ENCODE measurements at regions not wholly inside any gene's neighbourhood (a gene's known extent, or its start where the extent isn't known, plus 50 kb on each side); places are given as distances from the start of the nearest gene placed in this dataset.
A peak's percentile ranks its signal among the peaks of the same experiment; 100 is the strongest.

DNA sequence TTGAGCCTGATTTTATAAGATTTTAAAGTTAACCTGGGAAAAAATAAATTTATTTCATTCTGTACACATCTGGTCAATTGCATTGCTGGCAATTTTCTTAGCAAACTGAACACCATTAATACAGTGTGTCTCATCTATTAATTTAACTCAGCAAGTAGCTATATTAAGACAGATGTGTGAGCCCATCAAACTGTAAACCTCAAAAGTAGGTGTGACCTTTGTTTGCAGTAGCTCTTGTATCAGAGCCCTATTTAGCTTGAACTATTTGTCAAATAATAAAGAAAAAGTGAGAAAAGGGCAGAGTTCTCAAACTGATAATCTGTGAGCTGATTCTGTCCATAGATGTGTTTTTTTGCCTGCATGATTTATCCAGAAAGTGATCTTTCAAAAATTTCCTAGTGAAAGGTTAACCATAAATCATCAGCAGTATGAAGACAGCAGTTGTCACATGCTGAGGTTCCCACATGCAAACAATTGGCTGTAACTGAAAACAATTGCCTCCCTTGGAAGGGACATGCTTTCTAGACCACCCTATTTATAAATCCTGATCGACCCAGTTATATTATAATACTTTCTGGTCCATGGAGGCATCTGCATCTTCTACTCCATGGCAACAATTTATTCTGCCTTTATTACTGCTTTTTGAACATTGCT, 646.5 kb downstream of the NSUN3 start:
- Histone ChIP-seq H2AFZ (replicated peaks) (no peak overlapping the region), H3K79me2 (ENCODE audit: low read depth) (no peaks in the 10 kb centered on the region), H3K9ac (no peak overlapping the region), H3K36me3 (no peaks in the 10 kb centered on the region), H3K4me1 (no peaks in the 10 kb centered on the region), H3K9me3 (ENCODE audit: low read depth) (no peaks in the 10 kb centered on the region), H3K4me2 (no peak overlapping the region), H3F3A (ENCODE audit: low read depth) (no peaks in the 10 kb centered on the region), H3K4me3 (no peak overlapping the region), H3K27ac (no peak overlapping the region), H4K20me1 (ENCODE audit: low read depth) (no peaks in the 10 kb centered on the region), H3K27me3 (no peaks in the 10 kb centered on the region)
- TF ChIP-seq EZH2phosphoT487 (IDR thresholded peaks at IDR 0.05): no peak
- no peak for TF ChIP-seq CTCF (IDR thresholded peaks at IDR 0.05)
- TF ChIP-seq EZH2 (IDR thresholded peaks at IDR 0.05): no peak
- no peak overlapping the region for H3K27ac Mint-ChIP-seq
- no peaks in the 10 kb centered on the region for H3K4me1 Mint-ChIP-seq
- no peaks in the 10 kb centered on the region for H3K9me3 Mint-ChIP-seq
- no peaks in the 10 kb centered on the region for H3K36me3 Mint-ChIP-seq
- no peaks in the 10 kb centered on the region for H3K27me3 Mint-ChIP-seq (ENCODE audit: insufficient read depth, low read depth)
- H3K4me3 Mint-ChIP-seq: no peak overlapping the region
- no peak for DNase-seq (ENCODE audit: low spot score)

DNA sequence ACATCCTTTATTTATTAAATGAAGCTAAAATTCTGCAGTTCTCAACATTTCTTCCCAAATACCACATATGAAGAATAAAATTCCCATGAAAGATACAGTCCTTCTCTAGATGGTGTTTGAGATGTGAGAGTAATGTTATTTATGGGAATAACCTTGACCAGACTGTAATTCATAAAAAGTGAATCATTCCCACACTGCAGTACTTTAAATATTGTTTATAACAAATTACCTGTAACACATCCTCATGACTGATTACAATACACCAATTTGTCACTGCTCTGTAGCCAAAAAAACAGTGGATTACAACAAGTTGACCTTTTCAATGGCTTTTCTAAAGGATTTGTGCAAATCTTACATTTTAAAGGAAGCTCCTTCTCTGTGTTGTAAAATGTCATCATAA, 651.3 kb downstream of the NSUN3 start:
- Histone ChIP-seq H3K27me3 (no peaks in the 10 kb centered on the region), H2AFZ (replicated peaks) (no peak overlapping the region), H3K4me3 (no peak overlapping the region), H3K27ac (no peak overlapping the region), H3K4me2 (no peak overlapping the region), H3K79me2 (ENCODE audit: low read depth) (no peaks in the 10 kb centered on the region), H4K20me1 (ENCODE audit: low read depth) (no peaks in the 10 kb centered on the region), H3K4me1 (no peaks in the 10 kb centered on the region), H3F3A (ENCODE audit: low read depth) (no peaks in the 10 kb centered on the region), H3K9me3 (ENCODE audit: low read depth) (no peaks in the 10 kb centered on the region), H3K36me3 (no peaks in the 10 kb centered on the region), H3K9ac (no peak overlapping the region)
- H3K4me3 Mint-ChIP-seq: no peak overlapping the region
- no peaks in the 10 kb centered on the region for H3K36me3 Mint-ChIP-seq
- no peak for TF ChIP-seq EZH2 (IDR thresholded peaks at IDR 0.05)
- TF ChIP-seq EZH2phosphoT487 (IDR thresholded peaks at IDR 0.05): no peak
- no peak for TF ChIP-seq CTCF (IDR thresholded peaks at IDR 0.05)
- no peak overlapping the region for H3K27ac Mint-ChIP-seq
- H3K9me3 Mint-ChIP-seq: no peaks in the 10 kb centered on the region
- DNase-seq (ENCODE audit: low spot score): no peak
- H3K27me3 Mint-ChIP-seq (ENCODE audit: insufficient read depth, low read depth): peaks cover 4% of the 10 kb centered on the region
- H3K4me1 Mint-ChIP-seq: no peaks in the 10 kb centered on the region

DNA sequence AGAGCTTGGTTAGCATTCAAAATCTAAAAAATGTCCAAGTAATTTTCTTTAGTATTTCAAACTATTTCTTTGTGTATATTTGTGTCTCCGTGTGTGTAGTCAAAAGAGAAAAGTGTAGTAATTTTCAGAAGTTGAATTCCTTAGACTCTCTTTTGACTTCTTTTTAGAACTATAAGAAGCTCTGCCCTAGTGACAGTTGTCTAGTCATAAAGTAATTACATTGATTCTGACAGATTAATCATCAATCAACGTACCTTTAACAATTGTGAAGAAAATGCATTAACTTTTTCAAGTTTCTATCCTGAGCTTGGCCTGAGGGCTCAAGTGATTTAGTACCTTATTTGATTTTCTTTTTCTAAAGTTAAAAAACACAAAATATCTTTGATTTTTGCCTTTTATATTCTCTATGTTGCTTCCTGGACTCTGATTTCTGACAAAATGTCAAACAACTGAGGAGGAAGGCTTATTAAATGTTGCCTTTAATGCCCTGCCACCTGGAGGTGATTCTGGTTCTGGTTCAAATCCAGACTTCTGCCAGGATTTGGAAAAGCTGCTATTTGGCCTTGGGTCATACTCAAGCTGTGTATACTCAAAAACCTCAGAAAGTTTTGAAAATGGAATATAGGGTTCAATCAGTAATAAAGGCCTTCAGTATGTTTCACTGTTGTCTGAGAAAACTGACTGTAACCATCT, 653.6 kb downstream of the NSUN3 start:
- Mint-ChIP-seq H3K4me1 (no peaks in the 10 kb centered on the region), H3K36me3 (no peaks in the 10 kb centered on the region), H3K27me3 (ENCODE audit: insufficient read depth, low read depth) (peaks cover 4% of the 10 kb centered on the region), H3K9me3 (no peaks in the 10 kb centered on the region), H3K4me3 (no peak overlapping the region), H3K27ac (no peak overlapping the region)
- H3K9me3 ChIP-seq (ENCODE audit: low read depth): no peaks in the 10 kb centered on the region
- no peak overlapping the region for H2AFZ ChIP-seq (replicated peaks)
- H3K9ac ChIP-seq: no peak overlapping the region
- H3K4me2 ChIP-seq: no peak overlapping the region
- no peaks in the 10 kb centered on the region for H4K20me1 ChIP-seq (ENCODE audit: low read depth)
- H3K36me3 ChIP-seq: no peaks in the 10 kb centered on the region
- no peaks in the 10 kb centered on the region for H3K79me2 ChIP-seq (ENCODE audit: low read depth)
- no peaks in the 10 kb centered on the region for H3F3A ChIP-seq (ENCODE audit: low read depth)
- no peaks in the 10 kb centered on the region for H3K27me3 ChIP-seq
- no peak overlapping the region for H3K4me3 ChIP-seq
- H3K27ac ChIP-seq: no peak overlapping the region
- no peaks in the 10 kb centered on the region for H3K4me1 ChIP-seq
- TF ChIP-seq CTCF (IDR thresholded peaks at IDR 0.05): peak; percentile 21
- TF ChIP-seq EZH2phosphoT487 (IDR thresholded peaks at IDR 0.05): no peak
- no peak for DNase-seq (ENCODE audit: low spot score)

Measured in neural progenitor cell (in vitro differentiated cells).